MCF 10A (cell line): ENCODE measurements at regions not wholly inside any gene's neighbourhood (a gene's known extent, or its start where the extent isn't known, plus 50 kb on each side); places are given as distances from the start of the nearest gene placed in this dataset.

ENCODE experiments used
- BruUV-seq: library from RNA; stranded (reverse); fragments of 400-500 nt; replicated peaks from 2 replicates; lab custom pipeline; 2021; lab: Mats Ljungman, UMichigan
- CTCF ChIA-PET: fragments of 300-600 bp; sonication (Branson Sonifier 250); formaldehyde crosslinking; extraction: SDS; loops from one replicate; lab custom pipeline; 2021; ENCODE audit warnings: antibody characterized with exemption, inconsistent platforms; lab: Yijun Ruan, JAX
- POLR2A ChIA-PET: fragments of 300-600, 350-650 bp; sonication (Branson Sonifier 250); formaldehyde crosslinking; extraction: SDS; loops from one replicate; lab custom pipeline; 2020; ENCODE audit warnings: antibody characterized with exemption, inconsistent platforms; lab: Yijun Ruan, JAX
- DNase-seq: peaks from one replicate; pipeline ENCODE4 v3.0.0-alpha.2; 2018; ENCODE audit not compliant: unreplicated experiment
- H3K27ac Mint-ChIP-seq: one replicate; pipeline ENCODE4 v1.8.0; 2022; ENCODE audit warnings: mild to moderate bottlenecking, low read depth, mixed read lengths; ENCODE audit not compliant: unreplicated experiment
- H3K27me3 Mint-ChIP-seq: one replicate; pipeline ENCODE4 v1.8.0; 2022; ENCODE audit warnings: mixed read lengths; ENCODE audit not compliant: insufficient read depth, unreplicated experiment
- H3K36me3 Mint-ChIP-seq: one replicate; pipeline ENCODE4 v1.8.0; 2022; ENCODE audit warnings: mild to moderate bottlenecking, moderate library complexity, mixed read lengths; ENCODE audit not compliant: insufficient read depth, unreplicated experiment
- H3K4me1 Mint-ChIP-seq: one replicate; pipeline ENCODE4 v1.8.0; 2022; ENCODE audit warnings: mixed read lengths; ENCODE audit not compliant: insufficient read depth, unreplicated experiment
- H3K4me3 Mint-ChIP-seq: one replicate; pipeline ENCODE4 v1.8.0; 2022; ENCODE audit warnings: mild to moderate bottlenecking, moderate library complexity, mixed read lengths; ENCODE audit not compliant: unreplicated experiment
- H3K9me3 Mint-ChIP-seq: one replicate; pipeline ENCODE4 v1.8.0; 2022; ENCODE audit warnings: mixed read lengths; ENCODE audit not compliant: unreplicated experiment
- intact Hi-C: fragments of 100-400 bp; cut with micrococcal nuclease; formaldehyde crosslinking; loops from 2 replicates; pipeline ENCODE4 v1.14.1; 2022
- TF ChIP-seq, protein P1 (sequence below): fragments of 200-600 bp; IDR thresholded peaks from one replicate; pipeline ENCODE4 v1.8.0; 2022; ENCODE audit warnings: antibody characterized with exemption, mild to moderate bottlenecking; ENCODE audit not compliant: unreplicated experiment

DNA sequence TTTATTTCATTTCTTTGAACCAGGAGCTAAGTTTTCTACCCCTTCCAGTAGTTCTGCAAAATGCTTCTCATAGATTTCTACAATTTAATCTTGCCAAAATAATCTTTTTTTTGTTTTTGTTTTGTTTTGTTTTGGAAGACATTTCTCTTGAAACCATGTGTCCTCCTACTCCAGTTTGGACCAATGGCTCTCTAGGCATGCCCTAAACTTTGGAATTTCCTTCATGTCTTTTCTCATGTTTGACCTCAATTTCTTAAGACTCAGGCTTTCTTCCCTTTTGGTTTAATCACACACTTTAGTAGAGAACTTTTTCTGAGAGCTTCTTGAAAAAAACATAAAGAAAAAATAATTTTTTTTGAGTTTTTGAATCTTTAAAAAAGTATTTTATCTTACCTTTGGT, 173.8 kb downstream of the GJA1 start:
- Mint-ChIP-seq H3K27ac (no peak overlapping the region), H3K4me3 (no peak overlapping the region), H3K27me3 (no peaks in the 10 kb centered on the region), H3K36me3 (no peaks in the 10 kb centered on the region), H3K4me1 (no peaks in the 10 kb centered on the region), H3K9me3 (no peaks in the 10 kb centered on the region)
- no TSS peak for BruUV-seq
- CTCF ChIA-PET: interaction anchor here (0.7 kb wide), 1 partner anchor 287 kb away, joined by 3 read pairs; no protein-coding TSS in a partner anchor
- DNase-seq: no peak
- TF ChIP-seq, protein P1, sequence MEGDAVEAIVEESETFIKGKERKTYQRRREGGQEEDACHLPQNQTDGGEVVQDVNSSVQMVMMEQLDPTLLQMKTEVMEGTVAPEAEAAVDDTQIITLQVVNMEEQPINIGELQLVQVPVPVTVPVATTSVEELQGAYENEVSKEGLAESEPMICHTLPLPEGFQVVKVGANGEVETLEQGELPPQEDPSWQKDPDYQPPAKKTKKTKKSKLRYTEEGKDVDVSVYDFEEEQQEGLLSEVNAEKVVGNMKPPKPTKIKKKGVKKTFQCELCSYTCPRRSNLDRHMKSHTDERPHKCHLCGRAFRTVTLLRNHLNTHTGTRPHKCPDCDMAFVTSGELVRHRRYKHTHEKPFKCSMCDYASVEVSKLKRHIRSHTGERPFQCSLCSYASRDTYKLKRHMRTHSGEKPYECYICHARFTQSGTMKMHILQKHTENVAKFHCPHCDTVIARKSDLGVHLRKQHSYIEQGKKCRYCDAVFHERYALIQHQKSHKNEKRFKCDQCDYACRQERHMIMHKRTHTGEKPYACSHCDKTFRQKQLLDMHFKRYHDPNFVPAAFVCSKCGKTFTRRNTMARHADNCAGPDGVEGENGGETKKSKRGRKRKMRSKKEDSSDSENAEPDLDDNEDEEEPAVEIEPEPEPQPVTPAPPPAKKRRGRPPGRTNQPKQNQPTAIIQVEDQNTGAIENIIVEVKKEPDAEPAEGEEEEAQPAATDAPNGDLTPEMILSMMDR: no peak
- POLR2A ChIA-PET: interaction anchor here (0.6 to 1.3 kb wide), 2 partner anchors 19 to 164 kb away, joined by 3 to 5 read pairs; no protein-coding TSS in a partner anchor
- intact Hi-C loops: no loop called here

DNA sequence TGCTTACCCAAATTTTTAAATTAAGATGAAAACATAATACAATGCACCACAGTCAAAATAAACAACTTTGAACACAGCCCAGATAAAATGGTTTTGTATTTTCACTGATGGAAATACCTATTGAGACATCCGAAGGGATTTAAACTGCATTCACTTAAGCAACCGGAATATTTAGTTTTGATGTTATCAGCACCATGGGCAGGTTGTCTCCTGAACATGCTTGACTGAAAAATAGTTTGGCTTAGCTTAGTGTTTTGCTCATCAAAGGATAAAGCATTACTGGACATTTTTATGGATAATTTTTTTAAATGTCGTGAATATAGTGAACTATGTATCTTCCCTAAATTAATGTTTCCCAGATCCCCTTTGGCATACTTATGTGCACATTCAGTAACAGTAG, 177.5 kb downstream of the GJA1 start:
- ChIA-PET POLR2A (interaction anchor here (0.6 to 1.6 kb wide), 5 partner anchors 14 to 221 kb away, joined by 3 to 4 read pairs (median 3); no protein-coding TSS in a partner anchor), CTCF (no interaction called here)
- no peaks in the 10 kb centered on the region for H3K36me3 Mint-ChIP-seq
- H3K9me3 Mint-ChIP-seq: no peaks in the 10 kb centered on the region
- TF ChIP-seq, protein P1: no peak
- no TSS peak for BruUV-seq
- H3K27ac Mint-ChIP-seq: no peak overlapping the region
- H3K4me1 Mint-ChIP-seq: peaks cover 4% of the 10 kb centered on the region
- intact Hi-C loops: no loop called here
- H3K27me3 Mint-ChIP-seq: no peaks in the 10 kb centered on the region
- no peak overlapping the region for H3K4me3 Mint-ChIP-seq
- no peak for DNase-seq

DNA sequence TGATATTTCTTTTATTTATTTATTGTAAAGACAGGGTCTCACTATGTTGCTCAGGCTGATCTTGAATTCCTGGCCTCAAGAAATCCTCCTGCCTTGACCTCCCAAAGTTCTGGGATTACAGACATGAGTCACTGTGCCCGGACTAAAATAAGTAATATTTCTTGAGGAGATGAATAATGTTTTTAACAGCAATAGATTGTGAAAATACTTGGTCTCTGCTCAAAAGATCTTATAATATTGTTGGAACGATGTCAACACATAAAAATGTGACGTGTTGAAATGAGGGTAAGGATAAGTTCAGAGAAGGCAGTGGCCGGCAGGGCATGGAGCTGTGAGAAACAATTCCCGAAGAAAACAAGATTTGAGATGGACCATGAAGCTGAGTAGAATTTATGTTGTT, 178.7 kb downstream of the GJA1 start:
- peak; percentile 63 for DNase-seq
- no TSS peak for BruUV-seq
- POLR2A ChIA-PET: interaction anchor here (0.6 to 1.7 kb wide), 2 partner anchors 8 to 358 kb away, joined by 3 to 4 read pairs; no protein-coding TSS in a partner anchor
- Mint-ChIP-seq H3K9me3 (no peaks in the 10 kb centered on the region), H3K4me3 (no peak overlapping the region), H3K36me3 (no peaks in the 10 kb centered on the region), H3K4me1 (peaks cover 4% of the 10 kb centered on the region), H3K27me3 (no peaks in the 10 kb centered on the region), H3K27ac (no peak overlapping the region)
- intact Hi-C loops: no loop called here
- TF ChIP-seq, protein P1: no peak
- CTCF ChIA-PET: interaction anchor here (0.6 to 1.3 kb wide), 5 partner anchors 10 to 420 kb away, joined by 3 to 4 read pairs (median 3); no protein-coding TSS in a partner anchor

DNA sequence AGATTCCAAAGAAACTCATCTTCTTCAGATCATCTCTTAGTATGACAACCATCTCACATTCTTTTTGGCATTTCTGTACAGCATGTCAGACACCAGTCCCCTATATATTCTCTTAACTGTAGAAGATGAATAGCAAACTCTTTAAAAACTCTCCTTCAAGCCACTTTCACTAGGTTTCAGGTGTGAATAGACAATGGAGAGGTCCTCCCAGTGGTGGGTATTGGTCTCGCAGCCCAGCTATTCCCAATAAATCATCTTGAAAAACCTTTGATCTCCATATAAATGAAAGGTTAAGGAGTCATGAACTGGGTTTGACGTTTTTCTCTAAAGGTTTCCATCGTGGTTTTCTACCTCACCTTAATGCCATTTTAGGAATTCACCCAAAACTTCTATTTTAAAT, 180.0 kb downstream of the GJA1 start:
- intact Hi-C loops: no loop called here
- Mint-ChIP-seq H3K27ac (no peak overlapping the region), H3K4me1 (peaks cover 4% of the 10 kb centered on the region), H3K4me3 (no peak overlapping the region), H3K27me3 (no peaks in the 10 kb centered on the region), H3K9me3 (no peaks in the 10 kb centered on the region), H3K36me3 (no peaks in the 10 kb centered on the region)
- CTCF ChIA-PET: no interaction called here
- no TSS peak for BruUV-seq
- no peak for DNase-seq
- POLR2A ChIA-PET: no interaction called here
- TF ChIP-seq, protein P1: no peak
